ENCODE measurements at regions not wholly inside any gene's neighbourhood (a gene's known extent, or its start where the extent isn't known, plus 50 kb on each side); places are given as distances from the start of the nearest gene placed in this dataset.

DNA sequence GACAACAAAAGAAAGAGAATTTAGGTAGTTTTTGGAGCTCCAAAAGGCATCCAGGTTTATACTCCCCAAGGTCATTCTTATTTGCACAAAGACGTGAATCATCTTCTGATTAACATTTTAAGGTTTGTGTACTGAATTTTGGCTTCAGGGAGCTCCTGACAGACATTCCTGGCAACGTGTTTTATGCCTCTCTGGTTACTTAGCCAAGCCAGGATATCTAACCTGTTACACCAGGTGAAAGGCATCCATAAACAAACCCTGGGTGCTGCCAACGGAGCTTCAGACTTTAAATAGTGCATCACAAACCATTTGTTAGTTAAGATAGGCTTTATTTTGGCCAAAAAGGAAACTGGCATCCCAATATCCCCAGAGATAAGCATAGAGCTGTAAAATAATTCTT, 997.3 kb downstream of the ARAP2 start:
- DNase-seq, result peak; percentile 32

DNA sequence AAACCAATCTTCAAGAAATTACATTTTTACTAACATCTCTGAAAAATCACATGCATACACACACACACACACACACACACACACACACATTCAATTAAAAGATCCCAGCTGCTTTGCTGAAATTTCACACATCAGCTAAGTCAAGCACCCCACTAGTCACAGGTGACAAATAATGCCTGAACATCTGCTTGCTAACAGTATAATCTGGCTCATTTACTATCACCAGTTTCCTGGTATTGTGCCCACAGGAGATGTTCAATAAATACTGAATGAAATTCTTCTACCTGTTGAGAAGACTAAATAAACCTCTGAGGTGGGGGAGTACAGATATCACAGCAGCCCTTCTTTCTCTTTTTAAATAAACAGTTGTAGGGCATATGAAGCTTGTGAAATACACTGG, 994.0 kb downstream of the ARAP2 start:
- DNase-seq, result peak; percentile 73

DNA sequence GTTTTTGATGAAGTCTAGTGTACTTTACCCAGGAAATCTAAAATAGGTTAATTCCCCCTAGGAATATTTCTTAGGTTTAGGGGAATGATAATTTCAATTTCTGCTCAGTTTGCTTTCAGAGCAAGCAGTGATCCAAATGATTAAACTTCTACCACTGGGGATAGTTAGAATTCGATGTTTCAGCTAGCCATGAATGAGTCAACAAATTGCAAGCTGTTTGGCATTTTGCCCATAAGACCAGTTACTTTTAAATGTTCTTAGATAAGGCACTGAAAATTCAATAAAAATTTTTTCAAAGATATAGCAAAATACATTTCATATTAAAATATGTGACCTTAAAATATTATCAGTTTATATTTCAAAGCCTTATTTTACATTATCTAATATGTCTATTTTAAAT, 993.6 kb downstream of the ARAP2 start:
- DNase-seq, result peak; percentile 70

DNA sequence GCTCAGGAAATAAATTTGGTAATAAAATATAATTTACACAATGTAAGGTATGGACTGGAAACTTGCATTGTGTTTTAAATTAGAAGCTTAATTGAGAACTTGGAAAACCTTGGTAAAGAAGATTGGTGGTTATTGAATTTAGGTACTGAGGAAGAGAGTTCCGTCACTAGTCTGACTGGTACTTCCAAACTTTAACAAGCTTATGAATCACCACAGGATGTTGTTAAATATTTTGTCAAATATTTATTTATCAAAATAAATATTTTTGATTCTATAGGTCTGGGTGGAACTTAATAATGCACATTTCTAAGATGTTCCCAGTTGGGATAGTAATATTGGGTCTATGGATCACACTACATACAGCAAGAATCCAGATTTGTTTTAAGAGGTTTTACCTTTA, 992.2 kb downstream of the ARAP2 start:
- DNase-seq, result no peak

DNA sequence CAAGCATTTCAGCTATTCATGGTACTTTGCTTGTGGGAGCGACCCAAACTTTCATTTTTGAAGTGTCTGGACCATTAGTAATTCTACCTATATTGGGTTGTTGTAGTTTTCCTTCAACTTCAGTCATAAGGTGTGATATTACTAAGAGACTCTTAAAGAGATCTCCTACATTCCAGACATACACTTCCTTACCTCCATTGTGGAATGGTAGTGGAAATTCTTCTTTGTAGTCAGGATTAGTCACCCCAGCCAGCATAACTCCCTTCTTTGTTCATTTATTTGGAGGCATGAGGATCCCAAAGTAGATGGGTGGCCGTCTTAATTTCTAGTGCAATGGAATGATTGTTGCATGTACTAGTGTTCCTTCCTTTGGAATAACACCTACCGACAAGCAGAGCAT, 991.4 kb downstream of the ARAP2 start:
- no peak for DNase-seq

DNA sequence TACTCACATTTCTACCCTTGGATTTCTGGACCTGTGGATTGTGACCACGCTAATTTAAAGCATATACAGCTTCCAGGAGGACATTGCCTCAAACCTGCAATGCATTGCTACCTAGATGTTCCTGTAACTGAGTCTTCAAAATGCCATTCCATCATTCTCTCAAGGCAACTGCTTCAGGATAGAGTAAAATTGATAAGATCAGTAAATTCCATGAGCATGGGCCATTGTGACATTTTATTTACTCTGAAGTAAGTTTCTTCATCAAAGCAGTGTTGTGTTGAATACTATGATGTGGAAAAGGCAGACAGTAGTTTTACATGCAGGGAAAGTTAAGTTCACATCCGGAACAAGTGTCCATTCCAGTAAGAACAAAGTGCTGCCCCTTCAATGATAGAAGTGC, 991.0 kb downstream of the ARAP2 start:
- no peak for DNase-seq

DNA sequence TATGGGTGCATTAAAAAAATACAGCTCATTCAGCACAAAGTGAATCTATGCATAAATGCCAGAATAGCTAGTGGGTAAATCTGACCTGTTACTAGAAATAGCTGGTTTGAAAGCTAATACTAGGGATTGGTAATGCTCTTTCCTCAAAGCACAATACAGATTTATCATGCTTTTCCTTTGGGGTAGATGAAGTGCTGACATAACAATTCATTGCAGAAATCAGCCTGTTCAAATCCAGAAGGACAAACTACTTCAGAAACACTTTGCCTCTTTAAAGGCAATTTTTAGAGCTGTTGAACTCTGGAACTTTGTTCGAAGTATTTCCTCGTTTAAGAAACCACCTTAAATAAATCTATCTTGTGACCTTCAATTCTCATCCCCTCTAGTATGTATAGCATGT, 957.9 kb downstream of the ARAP2 start:
- no peak for DNase-seq

DNA sequence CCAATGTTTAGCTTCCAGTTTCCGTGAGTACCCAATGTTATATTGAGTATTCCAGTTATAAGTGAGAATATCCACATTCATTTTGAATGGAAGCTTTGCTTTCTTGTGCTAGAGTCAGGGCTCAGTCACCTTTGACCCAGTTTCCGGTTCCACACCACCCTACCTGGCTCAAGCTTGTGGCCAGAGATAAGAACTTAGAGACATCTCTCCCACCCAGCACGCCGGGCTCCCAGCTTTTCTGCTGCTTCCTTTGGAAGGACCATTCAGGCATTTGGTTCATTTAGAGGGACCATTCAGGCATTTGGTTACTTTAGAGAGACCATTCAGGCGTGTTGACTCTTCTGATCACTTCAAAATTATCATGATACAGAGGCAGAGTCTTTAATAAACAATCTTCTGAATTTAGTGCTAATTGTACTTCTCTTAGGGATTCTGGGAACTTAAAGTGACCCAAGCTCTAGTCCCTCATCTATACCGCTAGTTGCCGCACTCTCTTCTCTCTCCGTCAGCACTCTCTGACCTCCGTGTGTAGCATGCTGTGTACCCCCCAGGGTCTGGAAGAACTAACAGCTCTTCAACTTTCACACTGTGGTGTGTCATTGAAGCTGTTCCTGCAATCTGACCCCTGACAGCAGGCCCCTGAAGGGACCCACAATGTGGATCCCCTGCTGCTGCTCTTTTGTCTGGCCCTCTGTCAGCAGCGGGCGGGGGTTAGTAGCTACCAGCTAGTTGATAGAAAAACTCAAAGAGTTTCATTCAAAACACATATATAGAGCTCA, 943.1 kb downstream of the ARAP2 start:
- DNase-seq, result no peak

DNA sequence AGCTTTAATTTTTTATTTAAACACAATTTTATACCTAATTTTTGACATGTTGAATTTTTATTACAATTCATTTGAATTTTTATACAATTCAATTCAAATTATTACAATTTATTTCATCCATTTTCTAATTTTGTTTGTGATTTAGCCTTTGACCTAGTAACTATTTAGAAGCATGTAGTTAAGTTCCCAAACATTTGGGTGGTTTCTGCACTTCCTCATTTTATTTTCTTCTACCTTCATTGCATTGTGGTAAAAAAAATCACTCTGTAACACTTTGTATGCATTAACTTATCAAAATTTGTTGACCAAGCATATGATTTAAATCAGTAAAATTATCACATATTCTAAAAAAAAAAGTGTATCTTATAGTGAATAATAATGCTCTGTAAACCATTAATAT, 928.9 kb downstream of the ARAP2 start:
- DNase-seq, result no peak

DNA sequence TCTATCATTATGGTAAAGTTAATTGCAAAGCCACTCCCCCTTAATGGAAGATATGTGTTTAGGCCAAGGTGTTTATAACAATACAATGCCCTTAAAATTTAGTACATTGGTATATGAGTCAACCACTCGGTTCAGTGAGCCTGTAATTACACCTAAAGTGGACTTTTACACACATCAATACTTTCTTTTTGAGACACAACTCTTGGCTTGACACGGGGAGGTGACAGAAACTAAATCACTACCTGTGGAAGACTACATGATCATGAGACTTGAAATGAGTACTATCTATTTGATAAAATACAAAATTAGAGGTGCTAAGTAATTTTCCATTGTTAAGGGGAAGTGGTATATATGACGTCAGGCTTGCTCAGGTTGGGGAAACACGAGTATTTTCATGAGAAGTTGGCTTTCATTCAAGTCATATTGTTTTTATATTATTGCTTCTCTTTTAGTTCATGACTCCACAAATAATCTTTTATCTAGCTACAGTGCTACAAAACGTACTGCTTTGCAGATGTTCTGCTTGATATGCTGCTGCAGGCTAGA, 918.3 kb downstream of the ARAP2 start:
- DNase-seq, result no peak

DNA sequence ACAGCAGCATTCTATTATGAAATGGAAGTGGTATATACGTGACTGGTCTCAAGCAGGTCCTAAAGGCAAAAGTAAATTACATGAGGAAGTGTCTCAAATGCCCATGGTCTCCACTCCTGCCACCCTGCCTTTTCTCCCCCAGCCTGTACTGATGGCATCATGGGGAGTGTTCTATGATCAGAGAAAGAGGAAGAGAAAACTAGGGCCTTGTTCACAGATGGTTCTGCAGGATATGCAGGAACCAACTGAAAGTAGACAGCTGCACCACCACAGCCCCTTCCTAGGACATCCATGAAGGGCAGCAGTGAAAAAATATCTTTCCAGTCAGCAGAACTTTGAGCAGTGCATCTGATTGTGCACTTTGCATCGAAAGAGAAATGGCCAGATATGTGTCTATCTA, 901.5 kb downstream of the ARAP2 start:
- DNase-seq, result no peak

DNA sequence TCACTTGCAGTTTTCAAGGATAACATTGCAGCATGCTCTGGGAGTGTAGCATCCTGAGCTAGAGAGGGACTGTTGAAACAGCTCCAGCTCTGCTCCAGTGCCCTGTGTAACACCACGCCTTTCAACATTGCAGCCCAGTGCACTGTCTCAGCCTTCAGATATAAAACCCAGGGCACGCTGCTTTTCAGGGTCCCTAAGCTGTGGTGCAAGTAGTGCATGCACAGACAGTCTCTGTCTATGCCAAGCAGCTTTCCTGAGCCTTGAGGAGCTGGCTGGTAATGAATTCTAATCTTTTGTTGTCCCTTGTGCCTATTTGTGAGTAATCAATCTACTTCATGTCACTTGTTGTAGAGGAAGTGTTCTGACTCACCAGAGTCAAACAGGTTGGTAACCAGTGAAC, 897.0 kb downstream of the ARAP2 start:
- no peak for DNase-seq

DNA sequence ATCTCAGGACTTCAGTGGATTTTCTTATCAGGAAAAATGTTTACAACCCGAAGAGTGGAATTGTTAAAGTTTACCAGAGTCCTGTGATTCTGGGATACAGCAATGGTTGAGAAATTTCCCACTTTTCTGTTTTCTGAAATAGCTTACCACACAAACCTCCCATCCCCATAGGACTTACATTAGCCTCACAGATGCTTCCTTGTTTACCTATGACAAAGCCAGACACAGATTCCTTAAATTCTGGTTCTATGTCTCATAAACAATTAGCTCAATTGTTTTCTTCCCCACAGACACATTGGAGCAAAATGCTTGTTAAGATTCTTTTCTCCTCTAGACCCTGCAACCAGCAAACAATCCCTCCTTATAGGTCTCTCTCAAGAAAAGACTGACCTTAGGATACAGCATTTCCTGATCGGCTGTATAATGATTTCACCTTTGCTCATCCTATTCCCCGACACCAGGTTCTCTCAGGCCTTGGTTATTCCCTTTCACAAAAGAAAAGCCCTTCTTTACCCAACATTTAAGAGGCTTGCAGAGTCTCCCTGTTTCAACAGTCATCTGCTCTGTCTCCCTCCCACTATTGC, 886.2 kb downstream of the ARAP2 start:
- DNase-seq, result peak; percentile 32

DNA sequence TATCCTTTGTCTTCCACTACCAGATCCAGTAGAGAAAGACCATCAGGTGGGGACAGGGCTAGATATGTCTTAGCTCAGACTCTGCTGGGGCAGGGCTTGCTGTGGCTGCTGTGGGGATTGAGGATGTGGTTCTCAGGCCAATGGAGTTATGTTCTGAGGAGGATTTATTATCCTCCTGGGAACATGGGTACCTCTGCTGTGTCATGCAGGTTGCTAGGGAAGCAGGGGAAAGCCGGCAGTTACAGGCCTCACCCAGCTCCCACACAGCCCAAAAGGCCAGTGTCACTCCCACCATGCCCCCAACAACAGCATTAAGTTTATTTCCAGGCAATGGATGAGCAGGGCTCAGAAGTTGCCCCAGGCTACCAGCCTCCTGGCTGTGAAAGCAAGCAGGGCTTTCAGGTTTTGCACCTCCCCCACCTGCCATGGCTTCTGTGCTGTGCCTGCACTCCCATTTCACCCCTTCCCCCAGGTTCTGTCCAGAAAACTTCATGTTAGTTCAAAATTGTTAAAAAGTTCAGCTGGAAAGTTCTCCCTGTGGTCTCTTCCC, 879.9 kb downstream of the ARAP2 start:
- DNase-seq, result no peak

DNA sequence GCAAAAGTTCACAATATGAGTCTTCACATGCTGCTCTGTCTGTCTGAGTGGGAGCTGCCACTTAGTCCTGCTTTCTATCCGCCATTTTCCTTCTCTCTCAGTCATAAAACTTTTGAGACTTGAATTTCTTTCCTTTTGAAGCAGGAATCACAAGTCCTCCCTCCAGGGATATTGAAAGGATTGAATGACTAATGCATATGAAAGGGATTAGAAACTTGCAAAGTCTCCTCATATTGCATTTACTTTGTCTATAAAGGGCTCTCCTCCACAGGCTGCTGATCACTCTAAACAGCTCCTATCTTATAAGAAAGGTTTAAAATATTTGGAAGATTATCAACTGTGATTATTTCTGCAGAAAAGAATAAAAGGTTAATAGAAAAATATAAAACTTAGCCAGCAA, 879.1 kb downstream of the ARAP2 start:
- DNase-seq, result no peak

DNA sequence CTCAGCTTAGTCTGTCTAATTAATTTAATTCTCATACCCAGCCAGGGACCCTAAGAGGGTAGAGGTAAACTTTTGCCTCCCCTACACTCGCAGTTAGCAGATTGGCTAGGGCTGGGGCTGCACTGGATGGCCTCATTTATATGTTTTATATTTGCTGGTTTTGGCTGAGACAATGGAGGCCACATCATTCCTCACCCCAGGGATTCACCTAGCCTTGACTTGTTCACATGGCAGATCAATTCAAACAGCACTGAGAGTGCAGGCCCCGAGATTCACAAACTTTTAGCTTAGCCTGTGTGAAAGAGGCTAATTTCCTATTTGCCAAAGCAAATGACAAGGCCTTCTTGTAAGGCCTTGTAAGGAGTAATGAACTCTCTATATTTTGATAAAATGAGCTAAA, 844.4 kb downstream of the ARAP2 start:
- DNase-seq, result no peak

DNA sequence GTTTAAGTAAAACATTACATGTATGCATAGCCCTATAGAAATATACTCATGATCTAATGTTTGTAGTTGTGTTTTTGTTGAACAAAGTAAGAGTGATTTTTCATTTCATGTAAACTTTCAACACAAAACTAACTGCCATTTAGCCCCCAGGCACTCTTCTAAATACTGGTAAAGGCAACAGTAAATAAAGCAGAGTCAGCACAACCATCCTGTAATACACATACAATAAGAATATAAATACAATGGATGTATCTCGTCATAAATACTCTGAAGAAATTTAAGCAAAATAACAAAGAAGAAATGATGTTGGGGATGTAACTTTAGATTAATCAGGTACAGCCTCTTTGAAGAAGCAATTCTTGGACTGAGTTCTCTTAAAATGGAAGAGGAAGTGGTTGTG, 821.2 kb downstream of the ARAP2 start:
- no peak for DNase-seq

DNA sequence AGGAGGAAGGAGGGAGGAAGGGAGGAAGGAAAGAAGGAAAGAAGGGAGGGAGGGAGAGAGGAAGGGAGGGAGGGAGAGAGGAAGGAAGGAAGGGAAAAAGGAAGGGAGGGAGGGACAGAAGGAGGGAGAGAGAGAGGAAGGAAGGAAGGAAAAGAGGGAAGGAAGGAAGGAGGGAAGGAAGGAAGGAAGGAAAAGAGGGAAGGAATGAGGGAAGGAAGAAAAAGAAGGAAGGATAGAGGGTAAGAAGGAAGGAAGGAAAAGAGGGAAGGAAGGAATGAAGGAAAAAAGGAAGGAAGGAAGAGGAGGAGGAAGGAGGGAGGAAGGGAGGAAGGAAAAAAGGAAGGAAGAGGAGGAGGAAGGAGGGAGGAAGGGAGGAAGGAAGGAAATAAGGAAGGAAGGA, 796.8 kb downstream of the ARAP2 start:
- DNase-seq, result no peak

DNA sequence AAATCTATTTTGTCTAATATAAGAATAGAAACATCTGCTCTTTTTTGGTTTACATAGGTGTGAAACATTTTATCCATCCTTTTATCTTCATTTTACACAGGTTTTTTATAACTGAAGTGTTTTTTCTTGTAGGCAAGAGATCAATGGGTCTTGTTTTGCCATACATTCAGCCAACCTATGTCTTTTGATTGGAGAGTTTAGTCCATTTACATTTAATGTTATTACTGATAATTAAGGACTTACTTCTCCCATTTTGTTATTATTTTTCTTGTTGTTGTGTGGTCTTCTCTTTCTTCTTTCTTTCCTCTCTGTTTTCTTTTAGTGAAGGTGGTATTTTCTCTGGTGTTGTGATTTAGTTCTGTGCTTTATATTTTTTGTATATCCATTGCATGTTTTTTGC, 785.3 kb downstream of the ARAP2 start:
- no peak for DNase-seq

DNA sequence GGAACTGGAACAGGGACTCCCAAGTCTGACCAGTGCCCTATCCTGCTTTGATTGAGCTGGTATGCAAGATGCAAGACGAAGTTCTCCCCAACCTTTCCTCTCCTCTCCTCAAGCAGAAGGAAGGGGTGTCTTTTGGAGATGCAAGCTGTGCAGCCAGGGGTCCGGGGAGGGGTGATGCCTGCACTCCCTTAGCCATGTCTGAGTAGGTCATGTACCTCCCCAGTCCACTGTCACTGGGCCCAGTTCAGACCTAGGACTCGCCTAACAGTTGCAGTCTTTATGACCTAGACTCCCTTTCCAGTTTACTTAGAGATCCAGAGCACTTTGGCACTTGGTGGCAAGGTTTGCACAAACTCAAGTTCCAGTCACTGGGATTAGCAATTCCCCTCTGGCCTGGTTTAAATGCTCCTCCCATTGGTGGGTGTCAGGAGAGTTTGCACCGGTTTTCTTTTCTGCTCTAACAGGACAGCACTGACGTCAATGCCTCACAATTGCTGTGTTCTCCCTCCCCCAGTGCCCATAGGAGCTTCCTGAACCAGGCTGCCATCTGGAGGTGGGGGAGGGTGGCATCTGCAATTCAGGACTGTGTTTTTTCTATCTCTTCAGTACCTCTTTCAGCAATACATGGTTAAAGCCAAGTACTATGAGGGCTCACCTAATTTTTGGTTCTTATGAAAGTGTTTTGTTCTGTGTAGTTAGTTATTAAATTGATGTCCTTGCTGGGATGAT, 782.2 kb downstream of the ARAP2 start:
- peak; percentile 96 for DNase-seq

DNA sequence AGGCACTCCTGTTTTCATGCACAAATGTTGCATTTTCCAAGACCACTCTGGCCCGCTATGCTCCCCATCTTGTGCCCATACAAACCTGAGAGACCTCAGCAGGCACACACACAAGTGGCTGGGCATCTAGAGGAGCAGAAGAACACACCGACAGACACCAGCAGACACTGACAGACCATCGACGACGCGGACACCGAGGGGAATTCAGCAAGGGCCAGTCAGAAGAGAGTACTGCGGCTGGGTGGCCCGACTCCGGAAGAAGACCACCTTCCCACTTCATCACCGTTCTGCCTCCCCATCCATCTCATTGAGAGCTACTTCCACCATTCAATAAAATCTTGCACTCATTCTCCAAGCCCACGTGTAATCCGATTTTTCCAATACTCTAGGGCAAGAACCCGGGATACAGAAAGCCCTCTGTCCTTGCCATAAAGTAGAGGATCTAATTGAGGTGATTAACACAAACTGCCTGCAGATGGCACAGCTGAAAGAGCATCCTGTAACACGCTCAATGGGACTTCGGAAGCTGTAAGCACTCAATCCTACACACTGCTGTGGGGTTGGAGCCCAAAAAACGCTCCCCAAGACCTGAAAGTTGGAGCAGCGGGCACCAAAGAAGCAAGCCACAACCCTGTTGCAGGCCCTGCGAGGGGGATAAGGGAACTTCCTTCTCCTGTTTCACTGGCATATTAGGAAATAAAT, 780.9 kb downstream of the ARAP2 start:
- DNase-seq, result peak; percentile 5

DNA sequence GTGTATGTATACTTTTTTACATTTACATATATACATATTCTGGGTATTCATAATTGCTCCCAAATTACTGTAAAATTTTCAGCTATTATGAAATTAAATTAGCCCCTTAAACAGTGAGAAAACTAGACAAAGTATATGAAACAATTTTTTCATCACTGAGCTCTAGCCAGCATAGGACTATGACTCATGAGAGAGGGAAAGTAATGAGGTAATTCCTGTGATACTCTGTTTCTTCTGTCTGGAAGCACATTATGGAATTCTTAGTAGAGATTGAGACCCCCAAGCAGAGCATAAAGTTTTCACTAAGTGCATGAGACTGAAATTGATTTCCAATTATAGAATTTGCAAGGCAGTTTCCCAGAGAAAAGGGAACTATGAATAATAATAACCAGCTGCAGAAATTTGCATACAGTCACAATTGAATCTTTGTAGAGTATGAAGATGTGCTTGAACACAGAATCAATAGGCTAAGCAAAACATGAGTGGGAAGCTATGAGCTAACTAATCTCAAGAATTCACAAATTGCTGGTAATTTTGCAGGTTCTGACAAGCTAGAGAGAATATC, 779.3 kb downstream of the ARAP2 start:
- DNase-seq, result peak; percentile 29

DNA sequence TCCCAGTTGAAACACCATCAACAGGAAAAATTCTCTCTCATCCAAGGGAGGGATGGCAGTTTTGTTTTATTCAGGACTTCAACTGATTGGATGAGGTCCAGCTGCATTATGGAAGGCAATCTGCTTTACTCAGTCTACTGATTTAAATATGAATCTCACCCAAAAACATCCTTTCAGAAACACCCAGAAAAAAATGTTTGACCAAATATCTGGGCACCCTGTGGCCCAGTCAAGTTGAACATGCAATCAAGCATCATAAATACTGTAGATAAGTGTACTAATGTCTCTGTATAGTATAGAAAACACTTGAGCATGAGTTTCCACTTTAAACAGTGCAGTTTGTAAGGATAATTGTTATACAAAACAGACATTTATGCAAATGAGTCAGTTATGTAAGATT, 753.2 kb downstream of the ARAP2 start:
- DNase-seq, result no peak

Data from DMS53 (cell line).